ENCODE measurements at regions not wholly inside any gene's neighbourhood (a gene's known extent, or its start where the extent isn't known, plus 50 kb on each side); places are given as distances from the start of the nearest gene placed in this dataset.
"Not testable (repeated sequence)": the region's sequence is repeated elsewhere in the genome, so short reads cannot be mapped to it uniquely, and the experiment has no call there.

DNA sequence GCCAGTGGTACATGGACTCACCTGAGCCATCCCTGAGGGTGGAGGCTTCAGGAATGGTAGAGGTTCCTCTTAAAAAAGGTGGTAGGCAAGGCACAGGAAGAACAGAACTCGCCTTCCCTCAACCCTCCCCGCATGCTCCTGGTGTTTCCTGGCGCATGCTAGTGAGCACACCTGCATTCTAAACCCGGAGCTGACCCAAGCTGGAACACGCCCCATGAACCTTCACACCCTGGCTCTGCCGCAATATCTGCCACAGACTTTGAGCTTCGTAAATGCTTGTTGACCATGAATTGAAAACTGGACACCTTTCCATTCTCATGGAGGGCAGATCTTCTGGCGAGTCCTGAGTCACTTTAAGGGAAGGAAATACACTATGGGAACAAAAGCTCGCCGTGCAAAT is 601.3 kb upstream of the RAB6C start:
- peaks cover 3 to 28% (median 14%) of the 10 kb centered on the region in 7 donors for H3K9me3 Mint-ChIP-seq
- peak overlapping the region in 1 of 8 donors; percentile 21 for H3K4me3 Mint-ChIP-seq
- H3K4me1 Mint-ChIP-seq, result peaks cover 0 to 9% (median 9%) of the 10 kb centered on the region in 3 donors
- DNase-seq (no peak), ATAC-seq (ENCODE audit: low read depth in 2 of 2) (no peak)
- H3K27ac Mint-ChIP-seq, result no peak overlapping the region
- H3K36me3 Mint-ChIP-seq, result no peaks in the 10 kb centered on the region
- H3K27me3 Mint-ChIP-seq, result peaks cover 0 to 6% (median 0%) of the 10 kb centered on the region in 3 donors

DNA sequence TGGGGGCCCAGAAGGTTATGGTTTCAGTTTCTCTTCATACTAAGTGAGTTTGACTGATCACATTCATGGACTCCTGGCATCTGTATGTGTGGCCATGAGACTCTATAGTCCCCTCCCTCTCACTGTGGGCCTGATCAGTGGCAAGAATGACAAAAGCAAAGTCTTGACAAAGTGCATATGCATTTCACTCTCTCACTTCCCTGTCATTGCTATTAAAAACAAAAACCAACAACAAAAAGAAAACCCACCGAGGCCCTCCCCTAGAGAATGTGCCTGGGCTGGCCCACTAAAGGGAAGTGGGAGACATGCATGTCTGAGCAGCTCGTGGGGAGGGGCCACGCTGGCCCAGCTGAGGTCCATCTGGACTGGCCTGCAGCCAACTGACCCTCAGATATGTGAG is 600.1 kb upstream of the RAB6C start:
- H3K4me3 Mint-ChIP-seq, result peak overlapping the region in 1 of 8 donors; percentile 51
- H3K4me1 Mint-ChIP-seq, result peaks cover 0 to 9% (median 9%) of the 10 kb centered on the region in 3 donors
- peaks cover 3 to 30% (median 14%) of the 10 kb centered on the region in 7 donors for H3K9me3 Mint-ChIP-seq

DNA sequence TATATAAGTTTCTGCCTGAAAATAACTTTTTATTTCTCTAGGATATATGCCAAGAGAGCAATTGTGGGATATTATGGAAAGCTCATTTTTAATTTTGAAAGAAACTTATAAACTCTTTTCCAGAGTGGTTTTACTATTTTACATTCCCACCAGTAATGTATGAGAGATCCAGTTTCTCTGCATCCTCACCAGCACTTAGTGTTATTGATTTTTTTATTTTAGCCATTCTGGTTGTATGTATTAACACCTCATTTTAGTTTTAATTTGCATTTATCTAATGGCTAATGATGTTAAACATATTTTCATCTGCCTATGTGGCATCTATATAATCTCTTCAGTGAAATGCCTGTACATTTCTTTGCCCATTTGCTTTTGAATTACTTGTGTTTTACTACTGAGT is 597.7 kb upstream of the RAB6C start:
- H3K9me3 Mint-ChIP-seq, result peaks cover 3 to 30% (median 14%) of the 10 kb centered on the region in 7 donors
- DNase-seq (no peak), ATAC-seq (ENCODE audit: low read depth in 2 of 2) (no peak)
- peaks cover 0 to 5% (median 0%) of the 10 kb centered on the region in 3 donors for H3K27me3 Mint-ChIP-seq
- H3K4me1 Mint-ChIP-seq, result peaks cover 0 to 9% (median 9%) of the 10 kb centered on the region in 3 donors
- H3K27ac Mint-ChIP-seq, result no peak overlapping the region
- no peaks in the 10 kb centered on the region for H3K36me3 Mint-ChIP-seq
- H3K4me3 Mint-ChIP-seq, result no peak overlapping the region

More for the DNA sequence above, 600.1 kb upstream of the RAB6C start:
- no peaks in the 10 kb centered on the region for H3K36me3 Mint-ChIP-seq
- peaks cover 0 to 4% (median 0%) of the 10 kb centered on the region in 3 donors for H3K27me3 Mint-ChIP-seq
- DNase-seq, result no peak
- no peak for ATAC-seq (ENCODE audit: low read depth in 2 of 2)
- H3K27ac Mint-ChIP-seq, result peak overlapping the region in 1 of 6 donors; percentile 30

DNA sequence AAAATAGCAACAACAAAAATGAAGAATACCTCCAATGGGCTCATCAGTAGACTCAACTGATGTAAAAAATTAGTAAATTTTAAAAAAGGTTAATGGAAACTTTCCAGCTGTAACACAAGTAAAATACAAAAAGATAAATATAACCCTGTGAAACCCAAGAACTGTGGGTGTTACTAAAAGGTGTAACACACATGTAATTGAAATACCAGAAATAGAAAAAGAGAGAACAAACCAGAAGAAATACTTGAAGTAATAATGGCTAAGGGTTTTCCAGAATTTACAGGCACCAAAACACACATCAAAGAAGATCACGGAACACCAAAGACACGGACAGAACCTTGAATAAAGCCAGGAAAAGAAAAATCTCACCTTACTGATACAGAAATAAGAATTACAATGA is 590.6 kb upstream of the RAB6C start:
- H3K9me3 Mint-ChIP-seq, result peaks cover 0 to 3% (median 0%) of the 10 kb centered on the region in 7 donors
- no peak overlapping the region for H3K4me3 Mint-ChIP-seq
- no peak overlapping the region for H3K27ac Mint-ChIP-seq
- DNase-seq (no peak), ATAC-seq (ENCODE audit: low read depth in 2 of 2) (no peak)
- no peaks in the 10 kb centered on the region for H3K36me3 Mint-ChIP-seq
- no peaks in the 10 kb centered on the region for H3K4me1 Mint-ChIP-seq
- H3K27me3 Mint-ChIP-seq, result peaks cover 7 to 21% (median 14%) of the 10 kb centered on the region in 3 donors

DNA sequence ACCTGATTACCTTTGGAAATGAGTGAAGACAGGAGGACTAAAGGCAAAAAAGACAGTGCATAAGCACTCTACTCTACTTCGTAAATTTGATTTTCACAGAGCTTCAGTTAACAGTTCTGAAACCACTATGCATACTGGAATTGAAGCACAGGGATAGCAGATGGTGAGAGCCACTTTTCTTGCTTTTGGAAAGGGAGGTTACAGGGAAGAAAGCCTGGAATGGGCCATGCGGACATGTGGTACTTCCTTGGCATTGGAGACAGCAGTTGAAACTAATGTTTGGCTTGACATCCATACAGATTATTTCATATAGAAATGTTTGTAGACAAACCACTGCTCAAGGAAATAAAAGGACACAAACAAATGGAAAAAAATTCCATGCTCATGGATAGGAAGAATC is 585.6 kb upstream of the RAB6C start:
- H3K36me3 Mint-ChIP-seq, result no peaks in the 10 kb centered on the region
- DNase-seq (no peak), ATAC-seq (ENCODE audit: low read depth in 2 of 2) (no peak)
- H3K9me3 Mint-ChIP-seq, result peaks cover 0 to 9% (median 0%) of the 10 kb centered on the region in 7 donors
- H3K4me1 Mint-ChIP-seq, result no peaks in the 10 kb centered on the region
- no peak overlapping the region for H3K27ac Mint-ChIP-seq
- peaks cover 6 to 14% (median 10%) of the 10 kb centered on the region in 3 donors for H3K27me3 Mint-ChIP-seq
- no peak overlapping the region for H3K4me3 Mint-ChIP-seq

DNA sequence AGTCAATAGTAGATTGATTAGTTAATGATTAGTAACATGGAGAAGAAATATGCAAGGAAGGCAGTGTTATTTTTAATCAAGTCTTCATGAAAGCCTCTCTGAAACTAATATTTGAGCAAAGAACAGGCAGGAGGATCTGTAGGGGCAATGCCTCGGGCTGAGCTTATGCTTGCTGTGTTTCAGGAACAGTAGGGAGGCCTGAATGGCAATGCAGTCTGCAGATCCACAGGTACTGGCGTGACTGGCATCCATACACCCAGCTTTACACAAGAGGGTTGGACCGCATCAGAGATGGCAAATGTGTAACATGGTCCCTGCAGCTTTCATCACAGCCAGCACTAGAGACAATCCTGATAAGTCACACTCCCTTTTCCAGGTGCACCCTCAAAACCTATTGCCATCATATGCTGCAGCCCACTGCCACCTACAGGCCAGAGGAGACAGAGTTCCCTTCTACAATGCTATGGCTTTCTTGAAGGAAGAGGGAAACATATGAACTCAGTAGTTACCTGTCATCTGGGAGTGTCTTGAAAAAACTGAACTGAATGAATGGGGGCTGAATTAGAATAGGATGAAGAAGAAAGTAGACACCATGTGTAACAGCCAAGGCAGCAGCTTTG is 582.4 kb upstream of the RAB6C start:
- Mint-ChIP-seq H3K9me3 (peaks cover 0 to 9% (median 0%) of the 10 kb centered on the region in 7 donors), H3K27me3 (peaks cover 0 to 14% (median 0%) of the 10 kb centered on the region in 3 donors), H3K4me1 (no peaks in the 10 kb centered on the region), H3K36me3 (no peaks in the 10 kb centered on the region), H3K4me3 (no peak overlapping the region), H3K27ac (no peak overlapping the region)
- DNase-seq (no peak), ATAC-seq (ENCODE audit: low read depth in 2 of 2) (no peak)

DNA sequence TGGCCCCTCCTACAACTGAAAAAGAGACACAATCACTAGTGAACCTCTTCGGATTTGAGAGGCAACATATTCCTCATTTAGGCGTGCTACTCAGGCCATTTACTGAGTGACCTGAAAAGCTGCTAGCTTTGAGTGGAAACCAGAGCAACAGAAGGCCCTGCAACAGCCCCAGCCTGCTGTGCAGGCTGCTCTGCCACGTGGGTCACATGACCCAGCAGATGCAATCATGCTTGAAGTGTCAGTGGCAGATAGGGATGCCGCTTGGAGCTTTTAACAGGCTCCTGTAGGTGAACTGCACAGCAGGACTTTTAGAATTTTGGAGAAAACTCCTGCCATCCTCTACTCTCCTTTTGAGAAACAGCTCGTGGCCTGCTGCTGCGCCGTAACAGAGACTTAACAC is 578.6 kb upstream of the RAB6C start:
- DNase-seq (no peak), ATAC-seq (ENCODE audit: low read depth in 2 of 2) (no peak)
- H3K36me3 Mint-ChIP-seq, result no peaks in the 10 kb centered on the region
- no peaks in the 10 kb centered on the region for H3K9me3 Mint-ChIP-seq
- H3K27me3 Mint-ChIP-seq, result peaks cover 0 to 6% (median 0%) of the 10 kb centered on the region in 3 donors
- H3K4me1 Mint-ChIP-seq, result no peaks in the 10 kb centered on the region
- no peak overlapping the region for H3K27ac Mint-ChIP-seq
- H3K4me3 Mint-ChIP-seq, result no peak overlapping the region

DNA sequence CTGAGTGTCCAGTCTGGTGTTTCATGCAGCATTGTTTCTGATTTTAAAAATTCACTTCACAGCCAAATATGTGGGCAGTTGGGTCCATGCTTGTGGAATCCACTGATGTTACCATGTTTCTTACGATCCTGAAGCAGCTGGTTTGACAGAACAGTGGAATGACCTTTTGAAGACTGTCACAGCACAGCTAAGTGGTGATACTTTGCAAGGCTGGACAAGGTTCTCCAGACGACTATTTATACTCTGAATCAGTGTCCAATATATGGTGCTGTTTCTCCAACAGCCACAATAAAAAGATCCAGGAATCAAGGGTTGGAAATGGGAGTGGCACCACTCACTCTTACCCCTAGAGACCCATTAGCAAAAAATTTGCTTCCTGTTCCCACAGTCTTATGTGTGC is 577.4 kb upstream of the RAB6C start:
- no peak for DNase-seq
- H3K36me3 Mint-ChIP-seq, result no peaks in the 10 kb centered on the region
- no peak overlapping the region for H3K4me3 Mint-ChIP-seq
- H3K27ac Mint-ChIP-seq, result no peak overlapping the region
- H3K9me3 Mint-ChIP-seq, result no peaks in the 10 kb centered on the region
- no peaks in the 10 kb centered on the region for H3K4me1 Mint-ChIP-seq
- H3K27me3 Mint-ChIP-seq, result peaks cover 0 to 6% (median 0%) of the 10 kb centered on the region in 3 donors
- ATAC-seq (ENCODE audit: low read depth in 2 of 2), result no peak

DNA sequence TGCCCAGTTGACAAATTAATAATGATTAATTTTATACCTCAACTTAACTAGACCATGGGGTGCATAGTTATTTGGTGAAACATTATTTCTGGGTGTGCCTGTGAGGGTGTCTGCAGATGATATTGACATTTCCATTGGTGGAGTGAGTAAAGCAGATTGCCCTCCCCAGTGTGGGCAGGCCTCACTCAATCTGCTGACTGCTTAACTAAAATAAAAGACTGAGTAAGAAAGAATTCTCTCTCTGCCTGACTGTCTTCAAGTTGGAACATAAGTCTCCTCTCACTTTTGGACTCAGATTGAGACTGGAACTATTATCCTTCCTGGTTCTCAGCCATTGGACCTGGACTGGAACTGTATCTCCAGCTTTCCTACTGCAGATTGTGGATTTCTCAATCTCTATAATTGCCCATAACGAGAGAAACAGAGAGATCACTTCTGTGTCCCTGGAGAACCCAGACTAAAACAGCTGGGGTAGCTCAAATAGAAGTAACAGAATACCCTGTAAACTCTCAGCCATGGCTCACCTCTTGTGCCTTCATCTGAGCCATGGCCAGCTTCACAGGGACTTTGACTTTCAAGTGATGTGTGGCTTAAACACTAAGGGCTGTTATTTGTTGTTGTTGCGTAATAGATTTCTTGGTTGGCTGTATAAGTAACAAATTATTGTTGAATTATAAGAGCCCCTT is 575.3 kb upstream of the RAB6C start:
- peaks cover 0 to 9% (median 3%) of the 10 kb centered on the region in 7 donors for H3K9me3 Mint-ChIP-seq
- no peaks in the 10 kb centered on the region for H3K4me1 Mint-ChIP-seq
- DNase-seq, result no peak
- H3K27ac Mint-ChIP-seq, result no peak overlapping the region
- H3K4me3 Mint-ChIP-seq, result no peak overlapping the region
- no peaks in the 10 kb centered on the region for H3K36me3 Mint-ChIP-seq
- no peaks in the 10 kb centered on the region for H3K27me3 Mint-ChIP-seq
- no peak for ATAC-seq (ENCODE audit: low read depth in 2 of 2)

DNA sequence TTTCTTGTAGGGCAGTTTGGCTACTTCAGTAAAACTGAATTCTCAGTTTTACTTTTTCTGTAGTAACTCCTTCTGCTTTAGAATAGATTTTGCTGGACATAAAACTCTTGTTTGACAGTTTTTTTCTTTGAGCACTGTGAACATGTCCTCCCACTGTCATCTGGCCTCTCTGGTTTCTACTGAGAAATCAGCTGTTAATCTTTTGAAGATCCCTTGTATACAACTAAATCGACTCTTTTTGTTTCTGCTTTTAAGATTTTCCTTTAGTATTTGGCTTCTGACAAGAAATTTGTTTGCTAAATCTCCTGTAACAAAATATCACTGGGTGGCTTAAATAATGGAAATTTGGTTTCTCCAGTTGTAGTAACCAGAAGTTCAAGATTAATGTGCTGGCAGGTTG is 570.9 kb upstream of the RAB6C start:
- Mint-ChIP-seq H3K9me3 (peaks cover 0 to 16% (median 4%) of the 10 kb centered on the region in 7 donors), H3K4me1 (no peaks in the 10 kb centered on the region), H3K36me3 (no peaks in the 10 kb centered on the region), H3K4me3 (no peak overlapping the region), H3K27ac (no peak overlapping the region), H3K27me3 (no peaks in the 10 kb centered on the region)
- DNase-seq (no peak), ATAC-seq (ENCODE audit: low read depth in 2 of 2) (no peak)

DNA sequence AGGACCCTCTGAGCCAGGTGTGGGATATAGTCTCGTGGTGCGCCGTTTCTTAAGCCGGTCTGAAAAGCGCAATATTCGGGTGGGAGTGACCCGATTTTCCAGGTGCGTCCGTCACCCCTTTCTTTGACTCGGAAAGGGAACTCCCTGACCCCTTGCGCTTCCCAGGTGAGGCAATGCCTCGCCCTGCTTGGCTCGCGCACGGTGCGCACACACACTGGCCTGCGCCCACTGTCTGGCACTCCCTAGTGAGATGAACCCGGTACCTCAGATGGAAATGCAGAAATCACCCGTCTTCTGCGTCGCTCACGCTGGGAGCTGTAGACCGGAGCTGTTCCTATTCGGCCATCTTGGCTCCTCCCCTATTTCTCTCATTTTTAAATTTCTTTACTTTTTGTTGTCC is 562.4 kb upstream of the RAB6C start:
- ATAC-seq (ENCODE audit: low read depth in 2 of 2); H3K27ac Mint-ChIP-seq; H3K27me3 Mint-ChIP-seq; H3K36me3 Mint-ChIP-seq; H3K4me1 Mint-ChIP-seq; DNase-seq: not testable (repeated sequence)
- peaks cover 0 to 18% (median 2%) of the 10 kb centered on the region in 7 donors for H3K9me3 Mint-ChIP-seq
- peak overlapping the region in 1 of 8 donors; percentile 61 for H3K4me3 Mint-ChIP-seq

DNA sequence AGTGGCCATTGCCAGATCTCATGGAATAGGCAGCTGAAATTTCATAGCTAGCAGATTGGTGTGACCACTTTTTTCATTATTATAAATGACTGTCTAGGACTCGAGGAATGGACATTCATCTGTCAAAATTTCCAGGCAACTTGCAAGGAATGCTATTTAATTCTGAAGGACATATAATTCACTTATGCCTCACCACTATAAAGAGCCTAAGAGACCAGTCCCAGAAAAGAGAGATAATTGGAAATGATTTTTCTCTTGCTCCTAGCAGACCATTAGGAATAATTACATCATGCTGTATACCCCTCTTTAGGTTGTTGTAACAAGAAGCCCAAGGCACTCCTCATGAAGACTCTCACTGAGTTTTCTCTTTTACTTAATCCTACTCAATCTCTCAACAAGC is 557.4 kb upstream of the RAB6C start:
- peaks cover 0 to 17% (median 4%) of the 10 kb centered on the region in 7 donors for H3K9me3 Mint-ChIP-seq
- H3K27ac Mint-ChIP-seq, result no peak overlapping the region
- DNase-seq (no peak), ATAC-seq (ENCODE audit: low read depth in 2 of 2) (no peak)
- H3K36me3 Mint-ChIP-seq, result no peaks in the 10 kb centered on the region
- peaks cover 5 to 9% (median 6%) of the 10 kb centered on the region in 3 donors for H3K27me3 Mint-ChIP-seq
- H3K4me3 Mint-ChIP-seq, result no peak overlapping the region
- no peaks in the 10 kb centered on the region for H3K4me1 Mint-ChIP-seq

DNA sequence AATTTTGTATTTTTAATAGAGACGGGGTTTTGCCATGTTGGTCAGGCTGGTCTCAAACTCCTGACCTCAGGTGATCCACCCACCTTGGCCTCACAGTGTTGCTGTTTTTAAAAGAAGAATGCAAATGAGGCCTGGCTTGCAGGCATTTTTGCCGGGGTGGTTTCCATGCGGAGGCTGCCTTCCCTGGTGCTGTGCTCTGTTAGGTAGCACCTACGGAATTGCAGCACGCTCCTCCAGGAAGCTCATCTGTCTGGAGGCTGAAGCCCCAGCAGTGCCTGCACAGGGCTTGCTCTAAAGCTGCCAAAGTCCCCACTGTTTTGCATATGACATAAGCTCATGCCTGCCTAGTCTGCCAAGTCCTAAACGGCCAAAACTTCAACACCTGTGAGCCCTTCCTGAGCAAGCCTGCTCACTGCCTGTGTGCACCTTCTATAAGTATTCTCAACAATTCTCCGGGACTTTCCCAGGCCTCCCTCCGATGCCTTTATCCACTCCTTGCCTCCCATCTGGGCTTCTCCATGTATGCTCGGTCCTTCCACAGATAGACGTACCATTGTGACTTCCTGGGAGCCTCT is 551.3 kb upstream of the RAB6C start:
- Mint-ChIP-seq H3K36me3 (no peaks in the 10 kb centered on the region), H3K4me1 (no peaks in the 10 kb centered on the region), H3K4me3 (no peak overlapping the region), H3K9me3 (peaks cover 0 to 4% (median 2%) of the 10 kb centered on the region in 7 donors), H3K27me3 (peaks cover 6 to 39% (median 21%) of the 10 kb centered on the region in 3 donors), H3K27ac (no peak overlapping the region)
- DNase-seq, result no peak
- ATAC-seq (ENCODE audit: low read depth in 2 of 2), result no peak

DNA sequence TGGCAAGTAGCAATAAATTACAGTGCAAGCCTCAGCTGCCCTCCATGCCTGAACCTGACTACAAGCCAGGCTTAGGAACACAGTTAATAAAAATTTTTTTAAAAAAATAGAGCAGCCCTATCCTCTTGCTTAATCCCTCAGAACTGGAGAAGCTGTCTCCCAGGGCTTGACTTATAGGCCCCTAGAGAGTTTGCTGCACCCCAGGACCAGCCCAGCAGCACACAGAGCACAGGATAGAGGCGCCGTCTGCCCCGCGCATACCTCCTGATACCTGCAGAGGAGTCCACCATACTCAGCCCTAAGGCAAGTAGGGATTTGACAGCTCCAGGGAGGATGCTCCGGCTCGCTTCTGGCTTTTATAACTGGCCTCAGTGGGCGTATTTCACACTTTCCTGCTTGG is 548.6 kb upstream of the RAB6C start:
- no peaks in the 10 kb centered on the region for H3K4me1 Mint-ChIP-seq
- ATAC-seq (ENCODE audit: low read depth in 2 of 2) (no peak), DNase-seq (no peak)
- peaks cover 0 to 4% (median 0%) of the 10 kb centered on the region in 7 donors for H3K9me3 Mint-ChIP-seq
- H3K27ac Mint-ChIP-seq, result no peak overlapping the region
- H3K27me3 Mint-ChIP-seq, result peaks cover 6 to 39% (median 21%) of the 10 kb centered on the region in 3 donors
- no peak overlapping the region for H3K4me3 Mint-ChIP-seq
- H3K36me3 Mint-ChIP-seq, result no peaks in the 10 kb centered on the region
